ENCODE measurements at regions not wholly inside any gene's neighbourhood (a gene's known extent, or its start where the extent isn't known, plus 50 kb on each side); places are given as distances from the start of the nearest gene placed in this dataset.
"Not testable (repeated sequence)": the region's sequence is repeated elsewhere in the genome, so short reads cannot be mapped to it uniquely, and the experiment has no call there.

- DNase-seq, result no peak
- H3K27me3 Mint-ChIP-seq, result peaks cover 6% of the 10 kb centered on the region
Measured at GRCh38 chr14:106538201-106538600, 1011.8 kb downstream of the TMEM121 start.

GRCh38 chr14:106547735-106548434 is 1021.5 kb downstream of the TMEM121 start:
- Mint-ChIP-seq H3K4me3 (no peak overlapping the region), H3K36me3 (ENCODE audit: low read depth) (no peaks in the 10 kb centered on the region), H3K4me1 (peaks cover 7% of the 10 kb centered on the region), H3K27ac (no peak overlapping the region), H3K27me3 (peaks cover 12% of the 10 kb centered on the region), H3K9me3 (no peaks in the 10 kb centered on the region)
- POLR2A ChIA-PET, result no interaction called here
- intact Hi-C loops (cut with micrococcal nuclease), result no loop called here
- DNase-seq (no peak), ATAC-seq (ENCODE audit: low read depth) (no peak)
- CTCF ChIA-PET, result no interaction called here
- no peak for TF ChIP-seq CTCF (IDR thresholded peaks at IDR 0.05)

More at GRCh38 chr14:106538201-106538600, 1011.8 kb downstream of the TMEM121 start:
- Mint-ChIP-seq H3K9me3 (no peaks in the 10 kb centered on the region), H3K4me1 (peaks cover 42% of the 10 kb centered on the region), H3K4me3 (peak overlapping the region; percentile 67), H3K36me3 (ENCODE audit: low read depth) (no peaks in the 10 kb centered on the region), H3K27ac (peak overlapping the region; percentile 61)
- intact Hi-C loops (cut with micrococcal nuclease), result no loop called here
- POLR2A ChIA-PET, result interaction anchor here (0.6 to 2.1 kb wide), 3 partner anchors 26 to 963 kb away, joined by 3 to 21 read pairs (median 4); no protein-coding TSS in a partner anchor
- CTCF ChIA-PET, result interaction anchor here (0.7 to 2.9 kb wide), 9 partner anchors 8 to 101 kb away, joined by 3 to 33 read pairs (median 5); no protein-coding TSS in a partner anchor
- no peak for TF ChIP-seq CTCF (IDR thresholded peaks at IDR 0.05)
- ATAC-seq (ENCODE audit: low read depth), result no peak

- intact Hi-C loops (cut with micrococcal nuclease), result no loop called here
- Mint-ChIP-seq H3K4me1 (peaks cover 7% of the 10 kb centered on the region), H3K27ac (no peak overlapping the region), H3K9me3 (no peaks in the 10 kb centered on the region), H3K4me3 (no peak overlapping the region), H3K27me3 (peaks cover 11% of the 10 kb centered on the region), H3K36me3 (ENCODE audit: low read depth) (no peaks in the 10 kb centered on the region)
- DNase-seq (no peak), ATAC-seq (ENCODE audit: low read depth) (no peak)
- POLR2A ChIA-PET, result no interaction called here
- no peak for TF ChIP-seq CTCF (IDR thresholded peaks at IDR 0.05)
- CTCF ChIA-PET, result no interaction called here
Measured at GRCh38 chr14:106549064-106549463, 1022.7 kb downstream of the TMEM121 start.

GRCh38 chr14:106551265-106551664 is 1024.9 kb downstream of the TMEM121 start:
- POLR2A ChIA-PET, result no interaction called here
- intact Hi-C loops (cut with micrococcal nuclease), result no loop called here
- peaks cover 7% of the 10 kb centered on the region for H3K4me1 Mint-ChIP-seq
- ATAC-seq (ENCODE audit: low read depth) (no peak), DNase-seq (no peak)
- no peaks in the 10 kb centered on the region for H3K9me3 Mint-ChIP-seq
- H3K27ac Mint-ChIP-seq, result no peak overlapping the region
- peaks cover 6% of the 10 kb centered on the region for H3K27me3 Mint-ChIP-seq
- H3K36me3 Mint-ChIP-seq (ENCODE audit: low read depth), result no peaks in the 10 kb centered on the region
- no peak overlapping the region for H3K4me3 Mint-ChIP-seq
- TF ChIP-seq CTCF (IDR thresholded peaks at IDR 0.05), result no peak
- CTCF ChIA-PET, result interaction anchor here (1.2 kb wide), 1 partner anchor 11 kb away, joined by 3 read pairs; no protein-coding TSS in a partner anchor

GRCh38 chr14:106556211-106556610 is 1029.8 kb downstream of the TMEM121 start:
- not testable (repeated sequence) for H3K36me3 Mint-ChIP-seq (ENCODE audit: low read depth); H3K9me3 Mint-ChIP-seq; H3K27me3 Mint-ChIP-seq; H3K27ac Mint-ChIP-seq; DNase-seq; H3K4me3 Mint-ChIP-seq; H3K4me1 Mint-ChIP-seq; ATAC-seq (ENCODE audit: low read depth)
- ChIA-PET CTCF (interaction anchor here (1.0 to 3.6 kb wide), 6 partner anchors 8 to 119 kb away, joined by 3 to 33 read pairs (median 6); no protein-coding TSS in a partner anchor), POLR2A (interaction anchor here (0.6 to 1.5 kb wide), 2 partner anchors 692 to 1301 kb away, joined by 5 to 9 read pairs; no protein-coding TSS in a partner anchor)
- intact Hi-C loops (cut with micrococcal nuclease), result loop anchor here (1.0 to 2.0 kb wide), 2 partner anchors 17 to 31 kb away; no protein-coding TSS in a partner anchor
